Osteocyte (in vitro differentiated cells): ENCODE measurements at regions not wholly inside any gene's neighbourhood (a gene's known extent, or its start where the extent isn't known, plus 50 kb on each side); places are given as distances from the start of the nearest gene placed in this dataset.

ENCODE experiments used
- DNase-seq: peaks from one replicate; pipeline ENCODE4 v3.0.0; 2021; ENCODE audit warnings: mixed read lengths; ENCODE audit not compliant: unreplicated experiment; ENCODE audit errors: extremely low spot score
- H3K27ac Mint-ChIP-seq: one replicate; pipeline ENCODE4 v1.8.0; 2021; ENCODE audit warnings: mild to moderate bottlenecking, mixed read lengths; ENCODE audit not compliant: unreplicated experiment
- H3K27me3 Mint-ChIP-seq: one replicate; pipeline ENCODE4 v1.8.0; 2021; ENCODE audit warnings: mixed read lengths; ENCODE audit not compliant: unreplicated experiment
- H3K36me3 Mint-ChIP-seq: one replicate; pipeline ENCODE4 v1.8.0; 2021; ENCODE audit warnings: mixed read lengths; ENCODE audit not compliant: unreplicated experiment
- H3K4me1 Mint-ChIP-seq: one replicate; pipeline ENCODE4 v1.8.0; 2021; ENCODE audit warnings: mixed read lengths; ENCODE audit not compliant: unreplicated experiment
- H3K4me3 Mint-ChIP-seq: one replicate; pipeline ENCODE4 v1.8.0; 2021; ENCODE audit warnings: mild to moderate bottlenecking, moderate library complexity, mixed read lengths; ENCODE audit not compliant: unreplicated experiment
- H3K9me3 Mint-ChIP-seq: one replicate; pipeline ENCODE4 v1.8.0; 2021; ENCODE audit warnings: mixed read lengths; ENCODE audit not compliant: unreplicated experiment
- TF ChIP-seq, protein P1 (sequence below): fragments of 200-600 bp; sonication (generic); IDR thresholded peaks from 2 replicates; pipeline ENCODE4 v1.5.0; 2021; ENCODE audit warnings: antibody characterized with exemption, mild to moderate bottlenecking, moderate library complexity

DNA sequence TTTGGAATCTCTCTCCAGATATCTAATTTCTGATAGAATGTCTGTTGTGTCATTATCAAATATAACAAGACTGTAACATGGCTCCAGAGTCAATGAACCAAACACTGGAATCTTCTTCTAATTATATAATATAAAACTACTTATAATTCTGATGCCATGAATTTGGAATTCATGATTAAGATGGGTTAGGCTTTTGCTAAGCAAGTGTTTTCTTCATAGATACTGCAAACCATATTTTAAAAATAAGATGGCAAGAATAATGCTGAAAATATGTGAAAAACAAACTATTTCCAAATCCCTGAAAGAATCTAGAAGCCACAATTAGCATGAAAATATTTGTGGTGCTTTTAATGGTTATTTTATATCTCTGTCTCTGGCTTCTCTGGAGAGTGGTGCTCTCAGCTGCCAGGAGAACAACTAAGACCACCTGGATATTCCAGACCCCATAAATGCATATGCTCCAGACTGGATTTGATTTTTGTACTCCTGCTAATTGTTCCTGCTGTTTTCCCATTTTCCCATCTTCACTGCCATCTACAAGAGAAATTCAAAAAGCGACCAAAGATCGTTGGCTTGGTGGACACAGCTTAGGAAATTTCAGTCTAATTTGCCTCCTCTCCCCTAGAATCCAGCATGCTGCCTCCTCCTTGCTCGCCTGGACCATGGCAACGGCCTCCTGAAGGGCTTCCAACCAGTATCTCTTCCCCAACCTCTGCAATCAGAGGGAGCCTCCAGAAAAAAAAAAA lies 418.9 kb downstream of the SETD4 start:
- Mint-ChIP-seq H3K27ac (peak overlapping the region; percentile 35), H3K4me1 (peaks cover 13% of the 10 kb centered on the region), H3K36me3 (no peaks in the 10 kb centered on the region), H3K9me3 (no peaks in the 10 kb centered on the region), H3K4me3 (no peak overlapping the region), H3K27me3 (no peaks in the 10 kb centered on the region)
- no peak for DNase-seq
- TF ChIP-seq, protein P1, sequence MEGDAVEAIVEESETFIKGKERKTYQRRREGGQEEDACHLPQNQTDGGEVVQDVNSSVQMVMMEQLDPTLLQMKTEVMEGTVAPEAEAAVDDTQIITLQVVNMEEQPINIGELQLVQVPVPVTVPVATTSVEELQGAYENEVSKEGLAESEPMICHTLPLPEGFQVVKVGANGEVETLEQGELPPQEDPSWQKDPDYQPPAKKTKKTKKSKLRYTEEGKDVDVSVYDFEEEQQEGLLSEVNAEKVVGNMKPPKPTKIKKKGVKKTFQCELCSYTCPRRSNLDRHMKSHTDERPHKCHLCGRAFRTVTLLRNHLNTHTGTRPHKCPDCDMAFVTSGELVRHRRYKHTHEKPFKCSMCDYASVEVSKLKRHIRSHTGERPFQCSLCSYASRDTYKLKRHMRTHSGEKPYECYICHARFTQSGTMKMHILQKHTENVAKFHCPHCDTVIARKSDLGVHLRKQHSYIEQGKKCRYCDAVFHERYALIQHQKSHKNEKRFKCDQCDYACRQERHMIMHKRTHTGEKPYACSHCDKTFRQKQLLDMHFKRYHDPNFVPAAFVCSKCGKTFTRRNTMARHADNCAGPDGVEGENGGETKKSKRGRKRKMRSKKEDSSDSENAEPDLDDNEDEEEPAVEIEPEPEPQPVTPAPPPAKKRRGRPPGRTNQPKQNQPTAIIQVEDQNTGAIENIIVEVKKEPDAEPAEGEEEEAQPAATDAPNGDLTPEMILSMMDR: no peak

DNA sequence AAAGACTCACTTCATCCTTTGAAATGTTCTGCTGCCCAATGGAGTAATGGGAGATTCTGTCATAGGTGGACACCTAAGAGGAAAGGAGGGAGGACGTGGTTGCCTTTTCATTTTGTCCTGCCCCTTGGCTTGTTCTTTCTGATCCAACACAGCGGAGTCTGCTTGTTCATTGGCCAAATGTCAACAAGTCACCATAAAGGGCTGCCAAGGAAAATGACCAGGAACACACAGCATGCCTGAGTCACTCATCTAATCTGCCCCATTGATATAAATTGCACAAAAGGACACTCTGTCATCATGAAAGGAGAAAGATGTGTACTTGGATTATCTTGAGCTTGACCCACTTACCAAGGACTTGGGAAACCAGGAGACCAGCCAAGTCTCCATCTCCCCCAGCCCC lies 422.9 kb downstream of the SETD4 start:
- Mint-ChIP-seq H3K4me3 (no peak overlapping the region), H3K36me3 (no peaks in the 10 kb centered on the region), H3K9me3 (no peaks in the 10 kb centered on the region), H3K4me1 (peaks cover 16% of the 10 kb centered on the region), H3K27ac (no peak overlapping the region), H3K27me3 (no peaks in the 10 kb centered on the region)
- no peak for DNase-seq
- TF ChIP-seq, protein P1: no peak

DNA sequence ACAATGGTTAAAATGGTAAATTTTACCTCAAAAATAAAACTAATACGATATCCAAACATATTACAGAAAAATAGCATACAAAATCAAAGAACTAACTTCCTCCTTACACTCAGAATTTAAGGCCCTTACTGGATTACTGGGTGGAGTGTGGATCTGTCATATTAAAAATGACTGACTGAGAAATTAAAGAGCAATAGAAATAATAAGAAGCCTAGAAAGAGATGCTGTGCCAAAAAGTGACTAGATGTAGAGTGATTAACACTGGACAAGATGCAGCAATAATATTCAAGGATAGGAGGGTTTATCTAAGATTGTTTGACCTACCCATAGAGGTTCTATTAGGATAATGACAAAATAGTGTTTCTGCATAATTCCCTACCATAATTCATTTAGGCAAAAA lies 424.3 kb downstream of the SETD4 start:
- Mint-ChIP-seq H3K27ac (no peak overlapping the region), H3K36me3 (no peaks in the 10 kb centered on the region), H3K4me3 (no peak overlapping the region), H3K9me3 (no peaks in the 10 kb centered on the region), H3K27me3 (no peaks in the 10 kb centered on the region), H3K4me1 (peaks cover 9% of the 10 kb centered on the region)
- TF ChIP-seq, protein P1: no peak
- no peak for DNase-seq

DNA sequence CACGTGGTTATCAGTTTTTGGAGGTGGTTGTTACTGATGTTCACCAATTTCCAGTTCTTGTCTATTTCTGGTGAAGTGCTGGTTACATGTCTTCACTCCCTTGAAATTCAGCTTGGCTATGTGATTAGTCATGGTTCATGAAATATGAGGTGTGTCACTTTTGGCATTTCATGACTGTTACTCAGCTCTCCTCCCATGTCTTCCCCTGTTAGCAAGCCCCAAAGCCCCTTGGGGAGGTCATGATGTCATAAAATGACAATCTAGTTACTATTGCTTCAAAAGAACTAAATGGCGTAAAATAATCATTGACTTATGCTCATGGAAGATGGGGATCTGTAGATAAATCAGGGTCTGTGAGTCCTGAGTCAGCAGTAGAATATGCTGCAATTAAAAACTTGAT lies 425.1 kb downstream of the SETD4 start:
- no peak for DNase-seq
- H3K27ac Mint-ChIP-seq: no peak overlapping the region
- no peaks in the 10 kb centered on the region for H3K9me3 Mint-ChIP-seq
- TF ChIP-seq, protein P1: no peak
- H3K4me3 Mint-ChIP-seq: no peak overlapping the region
- no peaks in the 10 kb centered on the region for H3K27me3 Mint-ChIP-seq
- H3K4me1 Mint-ChIP-seq: peaks cover 4% of the 10 kb centered on the region
- no peaks in the 10 kb centered on the region for H3K36me3 Mint-ChIP-seq

DNA sequence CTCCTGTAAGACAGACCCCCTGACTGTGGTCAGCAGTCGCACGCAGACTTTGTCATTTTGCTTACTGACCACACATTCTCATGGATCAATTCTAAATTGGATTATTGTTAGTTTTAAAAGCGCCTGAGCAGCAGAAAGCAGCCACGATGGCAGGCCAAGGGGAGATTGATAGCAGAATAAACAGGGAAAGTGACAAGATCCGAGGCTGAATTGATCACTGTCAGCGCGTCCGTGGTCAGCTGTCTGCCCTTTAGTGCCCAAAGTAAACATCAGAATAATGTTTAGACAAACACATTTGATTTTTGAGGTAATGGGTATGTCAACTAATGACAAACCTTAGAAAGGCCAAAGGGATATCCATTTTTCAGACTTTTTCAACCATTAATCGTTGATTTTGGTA lies 426.8 kb downstream of the SETD4 start:
- TF ChIP-seq, protein P1: no peak
- Mint-ChIP-seq H3K9me3 (no peaks in the 10 kb centered on the region), H3K27ac (no peak overlapping the region), H3K4me1 (peaks cover 4% of the 10 kb centered on the region), H3K27me3 (no peaks in the 10 kb centered on the region), H3K4me3 (no peak overlapping the region), H3K36me3 (no peaks in the 10 kb centered on the region)
- DNase-seq: no peak
